ENCODE measurements at regions not wholly inside any gene's neighbourhood (a gene's known extent, or its start where the extent isn't known, plus 50 kb on each side); places are given as distances from the start of the nearest gene placed in this dataset.

DNA sequence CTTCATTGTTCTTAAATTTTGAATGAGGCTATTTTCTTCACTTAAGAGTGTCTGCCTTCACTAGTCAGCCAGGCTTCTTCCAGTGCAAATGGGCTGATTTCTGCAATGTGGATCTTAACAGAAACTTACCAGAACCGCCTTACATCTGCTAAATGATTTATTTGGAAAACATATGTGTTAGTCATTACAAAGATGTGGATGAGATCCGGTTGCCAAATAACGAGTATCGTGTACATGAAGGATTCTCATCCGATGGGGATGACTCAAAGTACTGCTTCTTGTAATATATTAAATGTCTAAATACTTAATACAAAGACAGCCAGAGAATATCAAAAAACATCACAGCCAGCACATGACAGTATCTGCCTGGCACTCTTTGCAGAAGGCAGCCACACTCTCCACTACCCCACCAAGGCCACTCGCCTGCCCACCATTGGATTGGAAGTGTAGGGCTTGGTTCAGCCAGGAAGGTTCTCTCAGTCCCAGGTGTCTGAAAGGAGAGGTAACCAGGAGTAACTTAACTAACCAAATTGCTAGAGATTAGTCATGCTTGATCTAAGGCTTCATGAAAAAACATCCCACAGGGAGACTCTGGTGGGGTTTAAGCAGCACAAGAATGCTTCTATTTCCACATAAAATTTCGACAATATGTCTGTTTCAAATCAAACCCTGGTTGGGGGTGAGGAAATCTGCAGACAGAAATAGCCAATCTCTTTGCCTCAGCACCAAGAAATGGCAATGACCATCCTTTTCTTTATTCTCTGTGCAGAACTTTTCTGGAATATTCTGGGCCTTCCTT, 174.8 kb downstream of the GADD45G start:
- TF ChIP-seq NFIC (IDR thresholded peaks at IDR 0.05) = no peak
- TF ChIP-seq REST (IDR thresholded peaks at IDR 0.05; ENCODE audit: low read depth) = no peak
- no peak for TF ChIP-seq TAF1 (IDR thresholded peaks at IDR 0.05; ENCODE audit: low read depth)
- no peak for TF ChIP-seq TEAD4 (IDR thresholded peaks at IDR 0.05)
- no peak for TF ChIP-seq ZBTB7A (IDR thresholded peaks at IDR 0.05; ENCODE audit: low read depth)
- TF ChIP-seq CEBPB (IDR thresholded peaks at IDR 0.05) = no peak
- TF ChIP-seq USF1 (IDR thresholded peaks at IDR 0.05) = no peak
- no peak for TF ChIP-seq EP300 (IDR thresholded peaks at IDR 0.05; ENCODE audit: borderline replicate concordance)
- TF ChIP-seq MAX (IDR thresholded peaks at IDR 0.05) = no peak
- TF ChIP-seq RAD21 (IDR thresholded peaks at IDR 0.05; ENCODE audit: low read depth) = no peak
- TF ChIP-seq TCF12 (IDR thresholded peaks at IDR 0.05; ENCODE audit: low read depth) = no peak
- TF ChIP-seq YY1 (IDR thresholded peaks at IDR 0.05; ENCODE audit: low read depth) = no peak
- no peak for TF ChIP-seq FOXM1 (IDR thresholded peaks at IDR 0.05; ENCODE audit: borderline replicate concordance, low read depth)
